Testis (tissue), 2 donors: ENCODE measurements at regions not wholly inside any gene's neighbourhood (a gene's known extent, or its start where the extent isn't known, plus 50 kb on each side); places are given as distances from the start of the nearest gene placed in this dataset.

Source experiments
- POLR2A ChIP-seq: fragments of 450-650 bp; IDR thresholded peaks from one replicate; pipeline ENCODE4 v1.6.1; 2017; ENCODE audit warnings: antibody characterized with exemption, mild to moderate bottlenecking, moderate library complexity
- TF ChIP-seq, protein P1 (sequence below), 3 experiments: fragments of 450-650 bp in 2 of 3; fragments of 200-600 bp in 1 of 3; sonication (generic) in 1 of 3; IDR thresholded peaks; one replicate each; pipeline ENCODE4 v1.5.1; 2016 to 2019; ENCODE audit warnings: antibody characterized with exemption in 3 of 3, mild to moderate bottlenecking in 2 of 3, moderate library complexity in 1 of 3

GRCh38 chr9:96027251-96028131 lies 152.0 kb downstream of the ERCC6L2 start:
- TF ChIP-seq, protein P1, sequence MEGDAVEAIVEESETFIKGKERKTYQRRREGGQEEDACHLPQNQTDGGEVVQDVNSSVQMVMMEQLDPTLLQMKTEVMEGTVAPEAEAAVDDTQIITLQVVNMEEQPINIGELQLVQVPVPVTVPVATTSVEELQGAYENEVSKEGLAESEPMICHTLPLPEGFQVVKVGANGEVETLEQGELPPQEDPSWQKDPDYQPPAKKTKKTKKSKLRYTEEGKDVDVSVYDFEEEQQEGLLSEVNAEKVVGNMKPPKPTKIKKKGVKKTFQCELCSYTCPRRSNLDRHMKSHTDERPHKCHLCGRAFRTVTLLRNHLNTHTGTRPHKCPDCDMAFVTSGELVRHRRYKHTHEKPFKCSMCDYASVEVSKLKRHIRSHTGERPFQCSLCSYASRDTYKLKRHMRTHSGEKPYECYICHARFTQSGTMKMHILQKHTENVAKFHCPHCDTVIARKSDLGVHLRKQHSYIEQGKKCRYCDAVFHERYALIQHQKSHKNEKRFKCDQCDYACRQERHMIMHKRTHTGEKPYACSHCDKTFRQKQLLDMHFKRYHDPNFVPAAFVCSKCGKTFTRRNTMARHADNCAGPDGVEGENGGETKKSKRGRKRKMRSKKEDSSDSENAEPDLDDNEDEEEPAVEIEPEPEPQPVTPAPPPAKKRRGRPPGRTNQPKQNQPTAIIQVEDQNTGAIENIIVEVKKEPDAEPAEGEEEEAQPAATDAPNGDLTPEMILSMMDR (IDR thresholded peaks at IDR 0.05) = no peak
- no peak for TF ChIP-seq POLR2A
